Lower leg skin (tissue), 3 donors: ENCODE measurements at regions not wholly inside any gene's neighbourhood (a gene's known extent, or its start where the extent isn't known, plus 50 kb on each side); places are given as distances from the start of the nearest gene placed in this dataset.

Source experiments
- CTCF ChIP-seq, 3 donors: fragments of 450-650 bp; IDR thresholded peaks; one replicate each; pipeline ENCODE4 v1.5.1; 2016; ENCODE audit warnings: antibody characterized with exemption in 3 of 3, mild to moderate bottlenecking in 3 of 3, moderate library complexity in 2 of 3
- POLR2A ChIP-seq, 2 donors: fragments of 450-650 bp; IDR thresholded peaks; one replicate each; pipeline ENCODE4 v1.6.1; 2016 to 2017; ENCODE audit warnings: antibody characterized with exemption in 2 of 2, mild to moderate bottlenecking in 1 of 2, moderate library complexity in 1 of 2

- no peak for TF ChIP-seq POLR2A (IDR thresholded peaks at IDR 0.05)
- TF ChIP-seq CTCF (IDR thresholded peaks at IDR 0.05) = no peak
These were observed 226.9 kb downstream of the SOX4 start for GRCh38 chr6:21820442-21820841.
